ENCODE measurements at regions not wholly inside any gene's neighbourhood (a gene's known extent, or its start where the extent isn't known, plus 50 kb on each side); places are given as distances from the start of the nearest gene placed in this dataset.

- no peak for DNase-seq (ENCODE audit: extremely low read depth, low read depth)
- no peak for TF ChIP-seq CTCF (IDR thresholded peaks at IDR 0.05; ENCODE audit: low read depth, low read length)
Observed at GRCh38 chr18:77657651-77658298, 408.1 kb downstream of the GALR1 start.

- no peak for TF ChIP-seq CTCF (IDR thresholded peaks at IDR 0.05; ENCODE audit: low read depth, low read length)
- DNase-seq (ENCODE audit: extremely low read depth, low read depth): no peak
Observed at GRCh38 chr18:77658299-77658662, 408.6 kb downstream of the GALR1 start.

- DNase-seq (ENCODE audit: extremely low read depth, low read depth): no peak
- no peak for TF ChIP-seq CTCF (IDR thresholded peaks at IDR 0.05; ENCODE audit: low read depth, low read length)
Observed at GRCh38 chr18:77658751-77659448, 409.3 kb downstream of the GALR1 start.

GRCh38 chr18:77666613-77667012, 417.0 kb downstream of the GALR1 start:
- TF ChIP-seq CTCF (IDR thresholded peaks at IDR 0.05; ENCODE audit: low read depth, low read length): no peak
- DNase-seq (ENCODE audit: extremely low read depth, low read depth): no peak

GRCh38 chr18:77668219-77668618, 418.6 kb downstream of the GALR1 start:
- TF ChIP-seq CTCF (IDR thresholded peaks at IDR 0.05; ENCODE audit: low read depth, low read length): no peak
- no peak for DNase-seq (ENCODE audit: extremely low read depth, low read depth)

GRCh38 chr18:77669331-77669730, 419.7 kb downstream of the GALR1 start:
- no peak for DNase-seq (ENCODE audit: extremely low read depth, low read depth)
- no peak for TF ChIP-seq CTCF (IDR thresholded peaks at IDR 0.05; ENCODE audit: low read depth, low read length)

GRCh38 chr18:77671456-77672167, 422.0 kb downstream of the GALR1 start:
- no peak for TF ChIP-seq CTCF (IDR thresholded peaks at IDR 0.05; ENCODE audit: low read depth, low read length)
- DNase-seq (ENCODE audit: extremely low read depth, low read depth): no peak

All from AG09319 (cell line).